Esophagus squamous epithelium (tissue), 4 donors: ENCODE measurements at regions not wholly inside any gene's neighbourhood (a gene's known extent, or its start where the extent isn't known, plus 50 kb on each side); places are given as distances from the start of the nearest gene placed in this dataset.

ENCODE experiments used
- POLR2A ChIP-seq, 4 donors: fragments of 450-650 bp; IDR thresholded peaks; one replicate each; pipeline ENCODE4 v1.6.1; 2017; ENCODE audit warnings: antibody characterized with exemption in 4 of 4, mild to moderate bottlenecking in 4 of 4, moderate library complexity in 3 of 4
- TF ChIP-seq, protein P1 (sequence below), 6 experiments: fragments of 450-650 bp in 4 of 6; fragments of 200-600 bp in 2 of 6; sonication (generic) in 2 of 6; IDR thresholded peaks; one replicate each; pipeline ENCODE4 v1.5.1; 2016 to 2019; ENCODE audit warnings: antibody characterized with exemption in 6 of 6, mild to moderate bottlenecking in 4 of 6, moderate library complexity in 4 of 6

DNA sequence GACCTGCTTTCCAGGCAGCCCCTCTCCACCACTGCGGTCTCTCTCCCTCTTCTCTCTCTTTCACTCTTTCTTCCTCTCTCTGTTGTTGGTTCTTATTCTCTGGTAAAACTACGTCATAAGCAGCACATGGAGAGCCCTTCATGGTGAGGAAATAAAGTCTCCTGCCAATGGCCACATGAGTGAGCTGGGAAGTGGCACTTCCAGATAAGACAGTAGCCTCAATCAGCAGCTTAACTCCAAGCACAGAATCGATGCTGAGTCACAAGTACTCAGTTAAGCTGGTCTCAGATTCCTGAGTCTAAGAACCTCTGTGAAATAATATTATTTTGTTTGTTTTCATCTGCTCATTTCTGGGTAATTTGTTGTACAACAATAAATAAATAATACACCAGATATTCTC is 500.1 kb downstream of the GABRG2 start:
- TF ChIP-seq, protein P1, sequence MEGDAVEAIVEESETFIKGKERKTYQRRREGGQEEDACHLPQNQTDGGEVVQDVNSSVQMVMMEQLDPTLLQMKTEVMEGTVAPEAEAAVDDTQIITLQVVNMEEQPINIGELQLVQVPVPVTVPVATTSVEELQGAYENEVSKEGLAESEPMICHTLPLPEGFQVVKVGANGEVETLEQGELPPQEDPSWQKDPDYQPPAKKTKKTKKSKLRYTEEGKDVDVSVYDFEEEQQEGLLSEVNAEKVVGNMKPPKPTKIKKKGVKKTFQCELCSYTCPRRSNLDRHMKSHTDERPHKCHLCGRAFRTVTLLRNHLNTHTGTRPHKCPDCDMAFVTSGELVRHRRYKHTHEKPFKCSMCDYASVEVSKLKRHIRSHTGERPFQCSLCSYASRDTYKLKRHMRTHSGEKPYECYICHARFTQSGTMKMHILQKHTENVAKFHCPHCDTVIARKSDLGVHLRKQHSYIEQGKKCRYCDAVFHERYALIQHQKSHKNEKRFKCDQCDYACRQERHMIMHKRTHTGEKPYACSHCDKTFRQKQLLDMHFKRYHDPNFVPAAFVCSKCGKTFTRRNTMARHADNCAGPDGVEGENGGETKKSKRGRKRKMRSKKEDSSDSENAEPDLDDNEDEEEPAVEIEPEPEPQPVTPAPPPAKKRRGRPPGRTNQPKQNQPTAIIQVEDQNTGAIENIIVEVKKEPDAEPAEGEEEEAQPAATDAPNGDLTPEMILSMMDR (IDR thresholded peaks at IDR 0.05), result no peak
- TF ChIP-seq POLR2A (IDR thresholded peaks at IDR 0.05), result no peak
